Breast epithelium (tissue), 3 donors: ENCODE measurements at regions not wholly inside any gene's neighbourhood (a gene's known extent, or its start where the extent isn't known, plus 50 kb on each side); places are given as distances from the start of the nearest gene placed in this dataset.

Experiments
- POLR2A ChIP-seq: fragments of 450-650 bp; IDR thresholded peaks from one replicate; pipeline ENCODE4 v1.6.1; 2016; ENCODE audit warnings: antibody characterized with exemption, mild to moderate bottlenecking, moderate library complexity
- POLR2AphosphoS5 ChIP-seq, 3 donors: sonication (generic); formaldehyde crosslinking; IDR thresholded peaks; one replicate each; pipeline ENCODE4 v1.6.1; 2017; ENCODE audit warnings: antibody characterized with exemption in 3 of 3
- TF ChIP-seq, protein P1 (sequence below), 3 donors: fragments of 450-650 bp; IDR thresholded peaks; one replicate each; pipeline ENCODE4 v1.5.1; 2016 to 2017; ENCODE audit warnings: antibody characterized with exemption in 3 of 3, mild to moderate bottlenecking in 3 of 3, moderate library complexity in 3 of 3

DNA sequence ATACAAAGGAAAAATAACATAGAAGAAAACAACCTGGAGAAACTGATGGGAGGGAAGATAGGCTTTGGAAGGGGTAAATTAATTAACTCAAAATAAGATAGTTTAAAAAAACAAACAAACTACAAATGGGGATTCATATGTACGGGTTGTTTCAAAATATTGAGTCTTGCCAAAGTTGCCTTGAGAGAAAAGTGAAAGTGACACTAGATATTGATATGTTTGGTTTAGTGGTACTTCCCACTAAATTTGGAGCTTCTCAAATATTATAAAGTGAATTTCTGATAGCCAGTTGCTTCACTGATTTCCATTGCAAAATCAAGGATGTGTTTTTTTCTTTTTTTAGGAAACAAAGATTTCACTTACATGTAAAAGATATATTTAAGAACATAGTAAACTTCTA lies 149.5 kb upstream of the RUNX1 start:
- TF ChIP-seq, protein P1, sequence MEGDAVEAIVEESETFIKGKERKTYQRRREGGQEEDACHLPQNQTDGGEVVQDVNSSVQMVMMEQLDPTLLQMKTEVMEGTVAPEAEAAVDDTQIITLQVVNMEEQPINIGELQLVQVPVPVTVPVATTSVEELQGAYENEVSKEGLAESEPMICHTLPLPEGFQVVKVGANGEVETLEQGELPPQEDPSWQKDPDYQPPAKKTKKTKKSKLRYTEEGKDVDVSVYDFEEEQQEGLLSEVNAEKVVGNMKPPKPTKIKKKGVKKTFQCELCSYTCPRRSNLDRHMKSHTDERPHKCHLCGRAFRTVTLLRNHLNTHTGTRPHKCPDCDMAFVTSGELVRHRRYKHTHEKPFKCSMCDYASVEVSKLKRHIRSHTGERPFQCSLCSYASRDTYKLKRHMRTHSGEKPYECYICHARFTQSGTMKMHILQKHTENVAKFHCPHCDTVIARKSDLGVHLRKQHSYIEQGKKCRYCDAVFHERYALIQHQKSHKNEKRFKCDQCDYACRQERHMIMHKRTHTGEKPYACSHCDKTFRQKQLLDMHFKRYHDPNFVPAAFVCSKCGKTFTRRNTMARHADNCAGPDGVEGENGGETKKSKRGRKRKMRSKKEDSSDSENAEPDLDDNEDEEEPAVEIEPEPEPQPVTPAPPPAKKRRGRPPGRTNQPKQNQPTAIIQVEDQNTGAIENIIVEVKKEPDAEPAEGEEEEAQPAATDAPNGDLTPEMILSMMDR (IDR thresholded peaks at IDR 0.05): no peak
- TF ChIP-seq POLR2A (no peak), POLR2AphosphoS5 (IDR thresholded peaks at IDR 0.05) (no peak)
